Uterus (tissue), 3 donors: ENCODE measurements at regions not wholly inside any gene's neighbourhood (a gene's known extent, or its start where the extent isn't known, plus 50 kb on each side); places are given as distances from the start of the nearest gene placed in this dataset.

Experiments used
- DNase-seq, 2 donors: peaks; one replicate each; pipeline ENCODE4 v3.0.0-alpha.2; 2019 to 2020
- H3K27ac ChIP-seq, 2 donors: fragments of 200-600 bp; sonication (generic); 1 replicate in 1 of 2; 2 replicates in 1 of 2; pipeline ENCODE4 v1.5.1; 2016 to 2018
- H3K27me3 ChIP-seq, 2 donors: fragments of 200-600 bp; sonication (generic); one replicate each; pipeline ENCODE4 v1.5.1; 2018 to 2019; ENCODE audit warnings: control low read depth in 1 of 2
- H3K36me3 ChIP-seq, 2 donors: fragments of 200-600 bp; sonication (generic); one replicate each; pipeline ENCODE4 v1.5.1; 2019; ENCODE audit warnings: control low read depth in 1 of 2
- H3K4me1 ChIP-seq, 2 donors: fragments of 200-600 bp; sonication (generic); one replicate each; pipeline ENCODE4 v1.5.1; 2018 to 2019; ENCODE audit warnings: control low read depth in 1 of 2
- H3K4me3 ChIP-seq, 2 donors: fragments of 200-600 bp; sonication (generic); 1 replicate in 1 of 2; 2 replicates in 1 of 2; pipeline ENCODE4 v1.5.1; 2018 to 2019; ENCODE audit warnings: mild to moderate bottlenecking in 1 of 2
- H3K9me3 ChIP-seq, 2 donors: fragments of 200-600 bp; sonication (generic); one replicate each; pipeline ENCODE4 v1.5.1; 2019; ENCODE audit warnings: control low read depth in 1 of 2
- CTCF ChIP-seq, 4 experiments: fragments of 200-600 bp in 2 of 4; fragments of 450-650 bp in 2 of 4; sonication (generic) in 2 of 4; IDR thresholded peaks; one replicate each; pipeline ENCODE4 v1.5.1; 2016 to 2019; ENCODE audit warnings: antibody characterized with exemption in 4 of 4, mild to moderate bottlenecking in 2 of 4, moderate library complexity in 1 of 4
- POLR2A ChIP-seq, 2 donors: fragments of 450-650 bp; IDR thresholded peaks; one replicate each; pipeline ENCODE4 v1.6.1; 2016; ENCODE audit warnings: antibody characterized with exemption in 2 of 2, mild to moderate bottlenecking in 1 of 2, moderate library complexity in 1 of 2
- intact Hi-C: fragments of 100-400 bp; cut with DNase I; formaldehyde crosslinking; loops from one replicate; pipeline ENCODE4 v1.15.1; 2023; ENCODE audit warnings: low total_unique reads
- donor health status: DM: yes; HTN: yes; CAD: no.

- no peaks in the 10 kb centered on the region for H3K27me3 ChIP-seq
- TF ChIP-seq CTCF (IDR thresholded peaks at IDR 0.05) = no peak
- no peaks in the 10 kb centered on the region for H3K36me3 ChIP-seq
- H3K9me3 ChIP-seq = no peaks in the 10 kb centered on the region
- intact Hi-C loops = no loop called here
- no peaks in the 10 kb centered on the region for H3K4me1 ChIP-seq
- peak; percentile 42 to 59 for DNase-seq
- no peak overlapping the region for H3K4me3 ChIP-seq
- peak overlapping the region; percentile 31 to 56 for H3K27ac ChIP-seq
These were observed 202.6 kb downstream of the TMX1 start for GRCh38 chr14:51442513-51443175.

- H3K4me1 ChIP-seq = no peaks in the 10 kb centered on the region
- no peaks in the 10 kb centered on the region for H3K9me3 ChIP-seq
- no peaks in the 10 kb centered on the region for H3K27me3 ChIP-seq
- no peaks in the 10 kb centered on the region for H3K36me3 ChIP-seq
- no peak overlapping the region for H3K4me3 ChIP-seq
- TF ChIP-seq POLR2A (IDR thresholded peaks at IDR 0.05) = no peak
- TF ChIP-seq CTCF (IDR thresholded peaks at IDR 0.05) = no peak
- intact Hi-C loops = no loop called here
- H3K27ac ChIP-seq = peak overlapping the region; percentile 27 to 56
- DNase-seq = no peak
These were observed 203.4 kb downstream of the TMX1 start for GRCh38 chr14:51443195-51444018.

DNA sequence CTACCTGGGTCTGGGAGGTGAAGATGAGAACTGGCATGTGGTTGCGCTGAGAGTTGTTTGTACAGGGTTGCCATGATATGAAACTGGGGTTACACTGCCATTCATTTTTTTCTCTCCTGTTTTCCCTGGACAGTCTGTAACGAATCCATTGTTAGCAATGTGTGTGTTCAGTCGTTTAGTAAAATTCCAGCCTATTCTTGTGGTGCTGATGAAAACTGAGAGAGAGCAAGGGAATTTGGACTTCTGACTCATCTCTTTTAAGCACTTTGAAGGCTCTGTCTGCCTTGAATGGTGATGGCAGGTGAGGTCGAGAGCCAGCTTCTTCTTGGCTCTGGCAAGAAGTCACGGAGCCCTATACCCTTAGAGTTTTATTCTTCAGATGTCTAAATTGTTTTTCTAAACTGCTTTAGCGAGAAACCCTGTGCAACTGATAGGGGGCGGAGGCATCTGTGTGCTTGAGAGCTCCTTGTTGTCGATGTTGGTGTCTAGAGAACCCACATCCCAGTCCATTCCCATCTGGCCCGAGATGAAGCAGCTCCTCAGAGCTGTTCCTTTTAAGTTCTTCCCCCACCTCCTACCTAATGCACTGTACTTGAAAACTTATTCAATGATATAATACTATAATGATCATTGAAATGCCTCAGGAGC lies 204.4 kb downstream of the TMX1 start:
- Histone ChIP-seq H3K4me1 (no peaks in the 10 kb centered on the region), H3K4me3 (no peak overlapping the region), H3K27me3 (no peaks in the 10 kb centered on the region), H3K36me3 (no peaks in the 10 kb centered on the region), H3K9me3 (no peaks in the 10 kb centered on the region), H3K27ac (no peak overlapping the region)
- DNase-seq = no peak
- intact Hi-C loops = no loop called here
- TF ChIP-seq POLR2A (IDR thresholded peaks at IDR 0.05) (no peak), CTCF (IDR thresholded peaks at IDR 0.05) (no peak)

DNA sequence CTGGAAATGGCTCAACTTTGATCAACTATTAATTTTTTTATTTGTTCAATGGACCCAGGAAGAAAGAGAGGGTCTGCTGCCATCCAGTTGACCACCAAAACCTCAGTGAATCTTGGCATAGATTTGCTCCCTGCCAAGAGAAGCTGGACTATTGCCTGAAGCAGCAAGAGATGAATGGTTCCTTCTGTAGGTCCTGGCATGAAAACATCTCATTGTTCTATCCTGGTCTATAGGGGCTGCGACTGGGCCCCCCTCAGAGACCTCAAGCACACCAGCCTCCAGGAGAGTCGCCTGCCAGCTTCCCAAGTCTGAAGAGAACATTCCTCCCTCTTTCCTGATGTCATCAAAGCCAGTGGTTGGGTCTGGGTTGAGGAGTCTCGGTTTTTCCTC lies 204.9 kb downstream of the TMX1 start:
- no peaks in the 10 kb centered on the region for H3K4me1 ChIP-seq
- H3K9me3 ChIP-seq = no peaks in the 10 kb centered on the region
- H3K4me3 ChIP-seq = no peak overlapping the region
- no peak overlapping the region for H3K27ac ChIP-seq
- intact Hi-C loops = no loop called here
- no peak for DNase-seq
- no peaks in the 10 kb centered on the region for H3K36me3 ChIP-seq
- TF ChIP-seq CTCF (IDR thresholded peaks at IDR 0.05) (no peak), POLR2A (IDR thresholded peaks at IDR 0.05) (no peak)
- H3K27me3 ChIP-seq = no peaks in the 10 kb centered on the region

GRCh38 chr14:51446771-51447170 lies 204.9 kb upstream of the FRMD6 start:
- Histone ChIP-seq H3K9me3 (no peaks in the 10 kb centered on the region), H3K36me3 (no peaks in the 10 kb centered on the region), H3K4me3 (no peak overlapping the region), H3K27ac (no peak overlapping the region), H3K27me3 (no peaks in the 10 kb centered on the region), H3K4me1 (no peaks in the 10 kb centered on the region)
- TF ChIP-seq CTCF (IDR thresholded peaks at IDR 0.05) = no peak
- TF ChIP-seq POLR2A (IDR thresholded peaks at IDR 0.05) = no peak
- DNase-seq = no peak
- intact Hi-C loops = no loop called here
